GM12874 (cell line): ENCODE measurements at regions not wholly inside any gene's neighbourhood (a gene's known extent, or its start where the extent isn't known, plus 50 kb on each side); places are given as distances from the start of the nearest gene placed in this dataset.

Experiments
- TF ChIP-seq, protein P1 (sequence below): IDR thresholded peaks from 2 replicates; pipeline ENCODE4 v1.5.1; 2011; ENCODE audit warnings: low read depth, mild to moderate bottlenecking, control low read depth, low read length, moderate library complexity; ENCODE audit not compliant: insufficient read depth

GRCh38 chr6:84897988-84898594, 133.7 kb upstream of the TBX18 start:
- TF ChIP-seq, protein P1, sequence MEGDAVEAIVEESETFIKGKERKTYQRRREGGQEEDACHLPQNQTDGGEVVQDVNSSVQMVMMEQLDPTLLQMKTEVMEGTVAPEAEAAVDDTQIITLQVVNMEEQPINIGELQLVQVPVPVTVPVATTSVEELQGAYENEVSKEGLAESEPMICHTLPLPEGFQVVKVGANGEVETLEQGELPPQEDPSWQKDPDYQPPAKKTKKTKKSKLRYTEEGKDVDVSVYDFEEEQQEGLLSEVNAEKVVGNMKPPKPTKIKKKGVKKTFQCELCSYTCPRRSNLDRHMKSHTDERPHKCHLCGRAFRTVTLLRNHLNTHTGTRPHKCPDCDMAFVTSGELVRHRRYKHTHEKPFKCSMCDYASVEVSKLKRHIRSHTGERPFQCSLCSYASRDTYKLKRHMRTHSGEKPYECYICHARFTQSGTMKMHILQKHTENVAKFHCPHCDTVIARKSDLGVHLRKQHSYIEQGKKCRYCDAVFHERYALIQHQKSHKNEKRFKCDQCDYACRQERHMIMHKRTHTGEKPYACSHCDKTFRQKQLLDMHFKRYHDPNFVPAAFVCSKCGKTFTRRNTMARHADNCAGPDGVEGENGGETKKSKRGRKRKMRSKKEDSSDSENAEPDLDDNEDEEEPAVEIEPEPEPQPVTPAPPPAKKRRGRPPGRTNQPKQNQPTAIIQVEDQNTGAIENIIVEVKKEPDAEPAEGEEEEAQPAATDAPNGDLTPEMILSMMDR, result no peak

DNA sequence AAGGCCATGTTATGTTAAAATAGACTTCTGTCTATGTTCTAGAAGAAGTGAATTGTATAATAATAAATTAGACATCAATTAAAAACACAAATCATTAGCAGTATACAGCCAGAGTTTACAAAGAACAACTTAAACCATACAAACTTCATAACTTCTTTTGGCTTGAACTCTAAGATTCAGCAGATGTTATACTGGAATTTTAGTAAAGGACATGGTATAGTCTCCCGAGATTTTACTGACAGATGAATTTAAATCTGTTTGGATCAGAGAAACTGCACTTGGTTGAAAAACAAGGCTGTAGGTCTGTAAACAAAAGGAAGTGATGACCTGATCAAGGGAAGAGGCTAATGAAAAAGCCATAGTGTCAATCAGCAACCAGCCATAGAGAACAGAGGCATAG, 132.6 kb upstream of the TBX18 start:
- TF ChIP-seq, protein P1, result no peak

GRCh38 chr6:84892671-84893070, 128.3 kb upstream of the TBX18 start:
- TF ChIP-seq, protein P1, result no peak

DNA sequence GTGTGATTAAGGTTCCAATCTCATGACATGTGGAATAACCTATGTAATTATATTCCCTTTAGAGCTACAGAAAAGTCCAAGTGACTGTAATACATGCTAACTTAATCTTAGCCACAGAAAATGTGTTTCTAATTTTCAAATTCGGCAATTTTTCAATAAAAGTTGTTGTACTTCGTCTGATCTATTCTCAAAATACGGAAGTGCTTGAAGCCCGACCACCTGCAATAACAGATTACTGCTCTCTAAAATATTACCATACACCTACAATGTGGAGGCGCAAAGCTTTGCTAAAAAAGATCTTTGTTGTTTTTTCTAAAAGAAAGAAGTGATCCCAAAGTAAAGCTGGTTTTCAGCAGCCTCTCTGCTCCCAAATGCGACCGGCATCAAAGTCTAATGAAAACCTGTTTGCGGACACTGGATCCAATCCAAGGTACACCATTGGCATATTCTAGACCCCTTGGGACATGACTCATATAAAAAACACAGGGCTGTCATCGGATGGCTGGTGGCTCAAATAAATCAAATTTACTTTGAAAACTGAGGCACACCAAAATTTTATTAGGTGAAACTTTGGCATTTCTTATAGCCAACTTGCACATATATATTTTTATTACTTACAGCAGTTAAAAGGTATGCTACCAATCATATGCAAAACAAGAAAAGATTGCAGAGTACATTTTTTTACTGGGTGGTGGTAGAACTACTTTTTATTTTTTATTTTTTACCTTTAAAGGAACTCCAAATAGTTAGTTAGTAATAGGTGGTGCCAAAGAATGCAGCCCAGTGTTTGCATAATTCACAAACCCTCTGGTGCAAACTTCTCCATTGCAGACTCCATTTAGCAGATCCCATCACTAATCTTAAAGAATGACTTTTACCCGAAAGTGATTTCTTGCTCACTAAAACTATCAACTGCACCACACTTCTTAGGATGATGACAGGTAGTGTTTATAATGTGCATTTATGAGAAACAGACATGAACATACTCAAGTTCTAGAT, 118.7 kb upstream of the TBX18 start:
- TF ChIP-seq, protein P1, result no peak

DNA sequence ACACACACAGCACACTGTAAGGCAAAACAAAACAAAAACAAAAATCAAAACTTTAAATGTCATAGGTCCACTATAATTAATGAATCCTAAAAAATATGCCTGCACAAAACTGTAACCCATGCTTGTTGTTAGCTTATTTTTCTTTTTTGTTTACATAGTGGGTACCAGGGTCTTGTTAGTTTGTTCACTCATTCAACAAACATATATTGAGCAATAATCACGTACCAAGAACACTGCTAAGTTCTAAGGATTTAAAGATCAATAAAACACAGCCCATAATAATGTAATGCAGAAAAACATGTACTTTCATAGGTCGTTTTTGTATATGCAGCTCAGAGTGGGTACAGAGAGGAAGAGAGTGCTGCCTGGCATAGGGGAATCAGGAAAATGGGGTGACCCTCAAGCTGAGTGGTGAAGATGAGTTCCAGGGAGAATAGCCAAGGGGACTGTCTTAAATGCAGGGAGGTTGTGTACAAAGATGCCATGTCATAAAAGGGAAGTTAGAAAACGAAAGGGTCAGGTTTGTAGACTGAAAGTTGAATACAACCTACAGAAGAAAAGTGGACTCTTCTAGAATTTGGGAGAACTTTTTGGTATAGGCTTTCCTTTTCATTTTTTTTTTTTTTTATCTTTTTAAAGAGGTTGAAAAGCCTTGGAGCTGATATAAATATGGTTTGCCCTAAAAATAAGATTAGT, 113.3 kb upstream of the TBX18 start:
- TF ChIP-seq, protein P1, result no peak

DNA sequence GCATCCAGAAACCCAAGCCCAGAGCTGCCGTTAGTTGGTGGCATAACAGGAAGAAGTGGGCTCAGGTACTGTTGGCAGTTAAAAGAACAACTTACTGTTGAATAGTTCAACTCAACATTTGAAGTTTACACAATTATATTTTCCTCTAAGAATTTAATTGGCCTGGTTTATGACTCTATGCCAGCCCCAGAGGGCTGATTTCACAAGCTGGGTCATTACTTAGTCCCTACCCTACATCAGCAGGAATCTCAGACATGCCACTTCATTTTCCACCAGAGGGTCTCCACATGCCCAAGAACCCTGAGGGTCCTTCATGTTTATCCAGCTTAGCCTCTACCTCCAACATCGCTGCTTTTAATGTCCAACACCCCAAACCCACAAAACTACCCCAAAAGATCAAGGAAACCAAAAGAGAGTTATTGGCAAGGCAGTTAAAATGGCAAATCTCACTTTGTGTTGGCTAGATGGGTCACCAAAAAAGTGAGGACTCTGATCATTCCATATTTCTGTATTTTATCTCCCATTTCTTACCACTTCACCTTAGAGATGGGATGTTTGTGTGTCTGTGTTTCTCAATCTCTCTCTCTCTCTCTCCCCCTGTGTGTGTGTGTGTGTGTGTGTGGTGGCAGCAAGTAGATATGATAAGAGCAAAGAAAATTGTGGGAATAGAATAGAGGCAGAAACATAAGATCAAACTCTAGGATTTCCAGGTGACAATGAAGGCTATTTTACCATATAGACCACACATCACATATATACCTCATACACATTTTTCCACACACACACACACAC, 112.5 kb upstream of the TBX18 start:
- TF ChIP-seq, protein P1, result no peak
